Neural cell (in vitro differentiated cells): ENCODE measurements at regions not wholly inside any gene's neighbourhood (a gene's known extent, or its start where the extent isn't known, plus 50 kb on each side); places are given as distances from the start of the nearest gene placed in this dataset.

ENCODE experiments used
- H2AFZ ChIP-seq: fragments of 200-600, 300-800 bp; sonication (generic), shearing (Covaris generic); 2 replicates; pipeline ENCODE4 v1.6.0; 2014; ENCODE audit warnings: low read depth, mild to moderate bottlenecking, antibody characterized with exemption, low read length, moderate library complexity
- H3F3A ChIP-seq: fragments of 200-600 bp; shearing (Covaris generic); 2 replicates; pipeline ENCODE4 v1.6.1; 2016; ENCODE audit warnings: mild to moderate bottlenecking, moderate library complexity, mixed read lengths, antibody characterized with exemption, low read length; ENCODE audit not compliant: insufficient read depth, poor library complexity, severe bottlenecking
- H3K27ac ChIP-seq: fragments of 200-600, 300-800 bp; sonication (generic), shearing (Covaris generic); 2 replicates; pipeline ENCODE4 v1.5.1; 2014; ENCODE audit warnings: mild to moderate bottlenecking, low read length, moderate library complexity
- H3K27me3 ChIP-seq: fragments of 300-800, 200-600 bp; sonication (generic), shearing (Covaris generic); 2 replicates; pipeline ENCODE4 v1.6.0; 2014; ENCODE audit warnings: mild to moderate bottlenecking, low read depth, low read length, moderate library complexity; ENCODE audit not compliant: insufficient read depth
- H3K36me3 ChIP-seq: fragments of 300-800, 200-600 bp; sonication (generic), shearing (Covaris generic); 2 replicates; pipeline ENCODE4 v1.5.1; 2014; ENCODE audit warnings: mild to moderate bottlenecking, antibody characterized with exemption, low read length, moderate library complexity; ENCODE audit not compliant: insufficient read depth
- H3K4me2 ChIP-seq: fragments of 300-800, 200-600 bp; sonication (generic), shearing (Covaris generic); 2 replicates; pipeline ENCODE4 v1.6.0; 2014; ENCODE audit warnings: mild to moderate bottlenecking, low read length
- H3K4me3 ChIP-seq: fragments of 300-800, 200-600 bp; sonication (generic), shearing (Covaris generic); 2 replicates; pipeline ENCODE4 v1.5.1; 2014; ENCODE audit warnings: mild to moderate bottlenecking, low read length, moderate library complexity
- H3K79me2 ChIP-seq: fragments of 200-600 bp; shearing (Covaris generic); replicated peaks from 2 replicates; pipeline ENCODE4 v1.6.0; 2014; ENCODE audit warnings: mild to moderate bottlenecking, low read length, moderate library complexity; ENCODE audit not compliant: insufficient read depth
- H3K9ac ChIP-seq: fragments of 300-800, 200-600 bp; sonication (generic), shearing (Covaris generic); 2 replicates; pipeline ENCODE4 v1.6.1; 2016; ENCODE audit warnings: mild to moderate bottlenecking, low read length, mixed read lengths
- H3K9me2 ChIP-seq: fragments of 200-600 bp; shearing (Covaris generic); 2 replicates; pipeline ENCODE4 v1.6.1; 2016; ENCODE audit warnings: mild to moderate bottlenecking, low read length, mixed read lengths; ENCODE audit not compliant: insufficient read depth
- H3K9me3 ChIP-seq: fragments of 200-600, 300-800 bp; sonication (generic), shearing (Covaris generic); 2 replicates; pipeline ENCODE4 v1.6.1; 2016; ENCODE audit warnings: mild to moderate bottlenecking, mixed run types, low read length, moderate library complexity, mixed read lengths
- H4K20me1 ChIP-seq: fragments of 200-600 bp; shearing (Covaris generic); 2 replicates; pipeline ENCODE4 v1.6.1; 2016; ENCODE audit warnings: mild to moderate bottlenecking, mixed run types; ENCODE audit not compliant: insufficient read depth
- EP300 ChIP-seq: fragments of 450-650 bp; conservative IDR thresholded peaks from 2 replicates; pipeline ENCODE4 v1.6.1; 2014; ENCODE audit warnings: antibody characterized with exemption, mild to moderate bottlenecking, moderate library complexity; ENCODE audit not compliant: poor library complexity, severe bottlenecking
- EZH2 ChIP-seq: fragments of 200-600, 300-800 bp; shearing (Covaris generic), sonication (generic); IDR thresholded peaks from 2 replicates; pipeline ENCODE4 v1.6.1; 2014; ENCODE audit warnings: antibody characterized with exemption, low read length, borderline replicate concordance, mild to moderate bottlenecking; ENCODE audit not compliant: insufficient read depth, poor library complexity, severe bottlenecking
- MXI1 ChIP-seq: fragments of 450-650 bp; conservative IDR thresholded peaks from 2 replicates; pipeline ENCODE4 v1.6.1; 2014; ENCODE audit warnings: antibody characterized with exemption, mild to moderate bottlenecking; ENCODE audit not compliant: poor library complexity, severe bottlenecking
- POLR2AphosphoS5 ChIP-seq: IDR thresholded peaks from 2 replicates; pipeline ENCODE4 v1.6.1; 2012
- RAD21 ChIP-seq: fragments of 450-650 bp; conservative IDR thresholded peaks from 2 replicates; pipeline ENCODE4 v1.6.1; 2014; ENCODE audit warnings: antibody characterized with exemption, mild to moderate bottlenecking, moderate library complexity
- SMC3 ChIP-seq: fragments of 450-650 bp; conservative IDR thresholded peaks from 2 replicates; pipeline ENCODE4 v1.6.1; 2014; ENCODE audit warnings: antibody characterized with exemption, mild to moderate bottlenecking, moderate library complexity; ENCODE audit not compliant: poor library complexity
- TAF1 ChIP-seq: IDR thresholded peaks from 2 replicates; pipeline ENCODE4 v1.6.1; 2012; ENCODE audit warnings: low read depth
- TF ChIP-seq, protein P1 (sequence below): IDR thresholded peaks from 2 replicates; pipeline ENCODE4 v1.6.1; 2012; ENCODE audit warnings: borderline replicate concordance
- TF ChIP-seq, protein P2 (sequence below): fragments of 450-650 bp; IDR thresholded peaks from 2 replicates; pipeline ENCODE4 v1.5.1; 2014; ENCODE audit warnings: antibody characterized with exemption, mild to moderate bottlenecking, moderate library complexity; ENCODE audit not compliant: poor library complexity, severe bottlenecking

DNA sequence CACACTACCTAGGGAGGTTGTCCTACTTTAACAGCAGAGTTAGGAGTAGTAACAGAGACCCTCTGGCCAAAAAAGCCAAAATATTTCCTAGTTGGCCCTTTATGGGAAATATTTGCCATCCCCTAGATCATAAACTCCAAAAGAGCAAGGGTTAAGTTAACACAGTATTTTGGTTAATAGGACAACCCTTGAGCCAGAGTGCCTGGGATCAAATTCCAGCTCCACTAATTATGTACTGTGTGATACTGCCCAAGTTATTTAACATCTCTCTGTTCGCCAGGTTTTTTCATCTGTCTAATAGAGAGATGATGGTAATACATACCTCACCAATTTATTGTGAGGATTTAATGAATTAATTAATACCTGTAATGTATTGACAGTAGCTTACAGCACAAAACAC lies 767.4 kb downstream of the KCNJ2 start:
- no peak overlapping the region for H3K27ac ChIP-seq
- H3F3A ChIP-seq: no peaks in the 10 kb centered on the region
- H3K9me3 ChIP-seq: no peaks in the 10 kb centered on the region
- no peak overlapping the region for H3K9ac ChIP-seq
- H3K79me2 ChIP-seq: no peaks in the 10 kb centered on the region
- H3K9me2 ChIP-seq: no peaks in the 10 kb centered on the region
- no peaks in the 10 kb centered on the region for H3K36me3 ChIP-seq
- no peak overlapping the region for H3K4me3 ChIP-seq
- no peak overlapping the region for H2AFZ ChIP-seq
- H3K27me3 ChIP-seq: no peaks in the 10 kb centered on the region
- no peak overlapping the region for H3K4me2 ChIP-seq
- TF ChIP-seq, protein P1, sequence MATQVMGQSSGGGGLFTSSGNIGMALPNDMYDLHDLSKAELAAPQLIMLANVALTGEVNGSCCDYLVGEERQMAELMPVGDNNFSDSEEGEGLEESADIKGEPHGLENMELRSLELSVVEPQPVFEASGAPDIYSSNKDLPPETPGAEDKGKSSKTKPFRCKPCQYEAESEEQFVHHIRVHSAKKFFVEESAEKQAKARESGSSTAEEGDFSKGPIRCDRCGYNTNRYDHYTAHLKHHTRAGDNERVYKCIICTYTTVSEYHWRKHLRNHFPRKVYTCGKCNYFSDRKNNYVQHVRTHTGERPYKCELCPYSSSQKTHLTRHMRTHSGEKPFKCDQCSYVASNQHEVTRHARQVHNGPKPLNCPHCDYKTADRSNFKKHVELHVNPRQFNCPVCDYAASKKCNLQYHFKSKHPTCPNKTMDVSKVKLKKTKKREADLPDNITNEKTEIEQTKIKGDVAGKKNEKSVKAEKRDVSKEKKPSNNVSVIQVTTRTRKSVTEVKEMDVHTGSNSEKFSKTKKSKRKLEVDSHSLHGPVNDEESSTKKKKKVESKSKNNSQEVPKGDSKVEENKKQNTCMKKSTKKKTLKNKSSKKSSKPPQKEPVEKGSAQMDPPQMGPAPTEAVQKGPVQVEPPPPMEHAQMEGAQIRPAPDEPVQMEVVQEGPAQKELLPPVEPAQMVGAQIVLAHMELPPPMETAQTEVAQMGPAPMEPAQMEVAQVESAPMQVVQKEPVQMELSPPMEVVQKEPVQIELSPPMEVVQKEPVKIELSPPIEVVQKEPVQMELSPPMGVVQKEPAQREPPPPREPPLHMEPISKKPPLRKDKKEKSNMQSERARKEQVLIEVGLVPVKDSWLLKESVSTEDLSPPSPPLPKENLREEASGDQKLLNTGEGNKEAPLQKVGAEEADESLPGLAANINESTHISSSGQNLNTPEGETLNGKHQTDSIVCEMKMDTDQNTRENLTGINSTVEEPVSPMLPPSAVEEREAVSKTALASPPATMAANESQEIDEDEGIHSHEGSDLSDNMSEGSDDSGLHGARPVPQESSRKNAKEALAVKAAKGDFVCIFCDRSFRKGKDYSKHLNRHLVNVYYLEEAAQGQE: no peak
- TF ChIP-seq TAF1 (no peak), EP300 (no peak)
- H4K20me1 ChIP-seq: no peaks in the 10 kb centered on the region

DNA sequence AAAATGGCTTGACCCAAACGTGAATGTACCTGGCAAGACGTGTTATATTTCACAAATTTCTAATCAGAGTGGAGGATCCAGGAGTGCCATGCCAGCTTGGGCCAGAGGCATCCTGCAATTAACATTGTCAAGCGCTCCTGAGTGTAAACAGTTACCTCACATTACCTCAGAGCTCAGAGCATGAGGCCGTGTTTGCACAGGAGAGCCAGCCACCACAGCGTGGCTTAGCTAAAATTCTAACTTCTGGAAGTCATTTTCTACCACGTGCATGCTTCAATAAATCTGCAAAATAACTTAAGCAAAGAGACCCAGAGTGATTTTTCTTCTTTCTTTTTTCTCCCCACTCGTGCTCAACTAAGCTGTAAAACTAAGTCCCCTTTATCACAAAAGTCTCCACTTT lies 769.0 kb downstream of the KCNJ2 start:
- Histone ChIP-seq H3K9me3 (no peaks in the 10 kb centered on the region), H2AFZ (no peak overlapping the region), H3K27ac (no peak overlapping the region), H3K4me2 (no peak overlapping the region), H3K36me3 (no peaks in the 10 kb centered on the region), H3K4me3 (no peak overlapping the region), H3F3A (no peaks in the 10 kb centered on the region), H3K79me2 (no peaks in the 10 kb centered on the region), H4K20me1 (no peaks in the 10 kb centered on the region), H3K27me3 (no peaks in the 10 kb centered on the region), H3K9me2 (no peaks in the 10 kb centered on the region), H3K9ac (no peak overlapping the region)
- TF ChIP-seq MXI1 (no peak), POLR2AphosphoS5 (no peak), EP300 (no peak), RAD21 (no peak), TAF1 (no peak), SMC3 (no peak), EZH2 (no peak)
- TF ChIP-seq, protein P2, sequence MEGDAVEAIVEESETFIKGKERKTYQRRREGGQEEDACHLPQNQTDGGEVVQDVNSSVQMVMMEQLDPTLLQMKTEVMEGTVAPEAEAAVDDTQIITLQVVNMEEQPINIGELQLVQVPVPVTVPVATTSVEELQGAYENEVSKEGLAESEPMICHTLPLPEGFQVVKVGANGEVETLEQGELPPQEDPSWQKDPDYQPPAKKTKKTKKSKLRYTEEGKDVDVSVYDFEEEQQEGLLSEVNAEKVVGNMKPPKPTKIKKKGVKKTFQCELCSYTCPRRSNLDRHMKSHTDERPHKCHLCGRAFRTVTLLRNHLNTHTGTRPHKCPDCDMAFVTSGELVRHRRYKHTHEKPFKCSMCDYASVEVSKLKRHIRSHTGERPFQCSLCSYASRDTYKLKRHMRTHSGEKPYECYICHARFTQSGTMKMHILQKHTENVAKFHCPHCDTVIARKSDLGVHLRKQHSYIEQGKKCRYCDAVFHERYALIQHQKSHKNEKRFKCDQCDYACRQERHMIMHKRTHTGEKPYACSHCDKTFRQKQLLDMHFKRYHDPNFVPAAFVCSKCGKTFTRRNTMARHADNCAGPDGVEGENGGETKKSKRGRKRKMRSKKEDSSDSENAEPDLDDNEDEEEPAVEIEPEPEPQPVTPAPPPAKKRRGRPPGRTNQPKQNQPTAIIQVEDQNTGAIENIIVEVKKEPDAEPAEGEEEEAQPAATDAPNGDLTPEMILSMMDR: no peak
- TF ChIP-seq, protein P1: no peak
